Activated CD4-positive, alpha-beta T cell treated with anti-CD3 and anti-CD28 coated beads for 36 hours (primary cell): ENCODE measurements at regions not wholly inside any gene's neighbourhood (a gene's known extent, or its start where the extent isn't known, plus 50 kb on each side); places are given as distances from the start of the nearest gene placed in this dataset.

Experiments used
- ATAC-seq: fragments of 200-7000 bp; cut with Tn5 transposase; one replicate; pipeline ENCODE4 v1.10.0; 2021; ENCODE audit warnings: mild to moderate bottlenecking, moderate library complexity
- CTCF ChIA-PET: fragments of 350-600 bp; sonication (Branson Sonifier 250); formaldehyde crosslinking; loops from one replicate; lab custom pipeline; 2021; ENCODE audit warnings: antibody characterized with exemption; lab: Charles Lee
- POLR2A ChIA-PET: fragments of 350-600 bp; sonication (Branson Sonifier 250); formaldehyde crosslinking; loops from one replicate; lab custom pipeline; 2021; ENCODE audit warnings: antibody characterized with exemption, inconsistent platforms; lab: Charles Lee
- DNase-seq: peaks from one replicate; pipeline ENCODE4 v3.0.0-alpha.2; 2020
- H3K27ac Mint-ChIP-seq: one replicate; pipeline ENCODE4 v1.8.0; 2021; ENCODE audit warnings: mixed read lengths
- H3K27me3 Mint-ChIP-seq: one replicate; pipeline ENCODE4 v1.8.0; 2021; ENCODE audit warnings: mixed read lengths
- H3K36me3 Mint-ChIP-seq: one replicate; pipeline ENCODE4 v1.8.0; 2021; ENCODE audit warnings: low read depth, mixed read lengths
- H3K4me1 Mint-ChIP-seq: one replicate; pipeline ENCODE4 v1.8.0; 2021; ENCODE audit warnings: mixed read lengths
- H3K4me3 Mint-ChIP-seq: one replicate; pipeline ENCODE4 v1.8.0; 2021; ENCODE audit warnings: mild to moderate bottlenecking, moderate library complexity, mixed read lengths
- H3K9me3 Mint-ChIP-seq: one replicate; pipeline ENCODE4 v1.8.0; 2021; ENCODE audit warnings: low read depth, mixed read lengths
- intact Hi-C, 2 experiments: fragments of 100-400 bp; cut with DNase I in 1 of 2; cut with micrococcal nuclease in 1 of 2; formaldehyde crosslinking; loops; one replicate each; pipeline versions ENCODE4 v1.14.2 to v1.15.1; 2022 to 2024; cut with DNase I, micrococcal nuclease

- no peak for ATAC-seq
- H3K4me3 Mint-ChIP-seq, result no peak overlapping the region
- H3K9me3 Mint-ChIP-seq, result no peaks in the 10 kb centered on the region
- CTCF ChIA-PET, result no interaction called here
- H3K36me3 Mint-ChIP-seq, result no peaks in the 10 kb centered on the region
- peaks cover 4% of the 10 kb centered on the region for H3K27me3 Mint-ChIP-seq
- no peak for DNase-seq
- H3K27ac Mint-ChIP-seq, result no peak overlapping the region
- POLR2A ChIA-PET, result no interaction called here
- intact Hi-C loops, result no loop called here
- H3K4me1 Mint-ChIP-seq, result no peaks in the 10 kb centered on the region
Measured at GRCh38 chr11:20277014-20277413, 86.5 kb upstream of the HTATIP2 start.

GRCh38 chr11:20275987-20276965, 87.2 kb upstream of the HTATIP2 start:
- Mint-ChIP-seq H3K36me3 (no peaks in the 10 kb centered on the region), H3K4me1 (no peaks in the 10 kb centered on the region), H3K9me3 (no peaks in the 10 kb centered on the region), H3K27me3 (peaks cover 4% of the 10 kb centered on the region), H3K4me3 (no peak overlapping the region), H3K27ac (no peak overlapping the region)
- DNase-seq (no peak), ATAC-seq (no peak)
- intact Hi-C loops, result no loop called here
- ChIA-PET CTCF (no interaction called here), POLR2A (no interaction called here)

- no peaks in the 10 kb centered on the region for H3K36me3 Mint-ChIP-seq
- no peaks in the 10 kb centered on the region for H3K9me3 Mint-ChIP-seq
Measured at GRCh38 chr11:20274031-20274430, 89.5 kb upstream of the HTATIP2 start.

GRCh38 chr11:20261526-20261925, 101.3 kb upstream of the DBX1 start:
- Mint-ChIP-seq H3K27me3 (peaks cover 15% of the 10 kb centered on the region), H3K9me3 (no peaks in the 10 kb centered on the region), H3K4me3 (no peak overlapping the region), H3K36me3 (no peaks in the 10 kb centered on the region), H3K27ac (no peak overlapping the region), H3K4me1 (no peaks in the 10 kb centered on the region)
- DNase-seq, result no peak
- ChIA-PET POLR2A (no interaction called here), CTCF (no interaction called here)
- ATAC-seq, result no peak
- intact Hi-C loops, result no loop called here

More at GRCh38 chr11:20274031-20274430, 89.5 kb upstream of the HTATIP2 start:
- Mint-ChIP-seq H3K4me3 (no peak overlapping the region), H3K4me1 (no peaks in the 10 kb centered on the region), H3K27me3 (peaks cover 11% of the 10 kb centered on the region), H3K27ac (no peak overlapping the region)
- POLR2A ChIA-PET, result no interaction called here
- DNase-seq (no peak), ATAC-seq (no peak)
- CTCF ChIA-PET, result no interaction called here
- intact Hi-C loops, result no loop called here

GRCh38 chr11:20260307-20260706, 100.0 kb upstream of the DBX1 start:
- no peak for DNase-seq
- Mint-ChIP-seq H3K9me3 (no peaks in the 10 kb centered on the region), H3K4me3 (no peak overlapping the region), H3K27me3 (peaks cover 11% of the 10 kb centered on the region), H3K4me1 (no peaks in the 10 kb centered on the region), H3K27ac (no peak overlapping the region), H3K36me3 (no peaks in the 10 kb centered on the region)
- intact Hi-C loops, result no loop called here
- ChIA-PET POLR2A (no interaction called here), CTCF (no interaction called here)
- ATAC-seq, result no peak

GRCh38 chr11:20259506-20259905, 99.2 kb upstream of the DBX1 start:
- no peaks in the 10 kb centered on the region for H3K36me3 Mint-ChIP-seq
- intact Hi-C loops, result no loop called here
- no peaks in the 10 kb centered on the region for H3K9me3 Mint-ChIP-seq
- ATAC-seq, result no peak
- POLR2A ChIA-PET, result no interaction called here
- H3K4me3 Mint-ChIP-seq, result no peak overlapping the region
- no peak overlapping the region for H3K27ac Mint-ChIP-seq
- H3K27me3 Mint-ChIP-seq, result peaks cover 11% of the 10 kb centered on the region
- CTCF ChIA-PET, result interaction anchor here (0.6 kb wide), 1 partner anchor 24 kb away, joined by 3 read pairs; no protein-coding TSS in a partner anchor
- no peaks in the 10 kb centered on the region for H3K4me1 Mint-ChIP-seq
- no peak for DNase-seq

- CTCF ChIA-PET, result no interaction called here
- H3K36me3 Mint-ChIP-seq, result no peaks in the 10 kb centered on the region
- POLR2A ChIA-PET, result no interaction called here
- ATAC-seq (no peak), DNase-seq (no peak)
- no peaks in the 10 kb centered on the region for H3K9me3 Mint-ChIP-seq
- intact Hi-C loops, result no loop called here
- peaks cover 11% of the 10 kb centered on the region for H3K27me3 Mint-ChIP-seq
- H3K4me1 Mint-ChIP-seq, result no peaks in the 10 kb centered on the region
- H3K27ac Mint-ChIP-seq, result no peak overlapping the region
- no peak overlapping the region for H3K4me3 Mint-ChIP-seq
Measured at GRCh38 chr11:20258376-20258895, 98.2 kb upstream of the DBX1 start.

- DNase-seq, result no peak
- ChIA-PET POLR2A (no interaction called here), CTCF (no interaction called here)
- Mint-ChIP-seq H3K36me3 (no peaks in the 10 kb centered on the region), H3K27ac (no peak overlapping the region), H3K9me3 (no peaks in the 10 kb centered on the region), H3K4me1 (no peaks in the 10 kb centered on the region), H3K27me3 (peaks cover 16% of the 10 kb centered on the region), H3K4me3 (no peak overlapping the region)
- intact Hi-C loops, result no loop called here
- ATAC-seq, result no peak
Measured at GRCh38 chr11:20256925-20257324, 96.7 kb upstream of the DBX1 start.

- no peaks in the 10 kb centered on the region for H3K4me1 Mint-ChIP-seq
- POLR2A ChIA-PET, result no interaction called here
- no peak for DNase-seq
- H3K36me3 Mint-ChIP-seq, result no peaks in the 10 kb centered on the region
- no peak for ATAC-seq
- H3K4me3 Mint-ChIP-seq, result no peak overlapping the region
- H3K9me3 Mint-ChIP-seq, result no peaks in the 10 kb centered on the region
- intact Hi-C loops, result no loop called here
- H3K27ac Mint-ChIP-seq, result no peak overlapping the region
- CTCF ChIA-PET, result no interaction called here
- H3K27me3 Mint-ChIP-seq, result peaks cover 12% of the 10 kb centered on the region
Measured at GRCh38 chr11:20253796-20254195, 93.5 kb upstream of the DBX1 start.

GRCh38 chr11:20251496-20251895, 91.2 kb upstream of the DBX1 start:
- ATAC-seq (no peak), DNase-seq (no peak)
- intact Hi-C loops, result no loop called here
- H3K27me3 Mint-ChIP-seq, result peaks cover 19% of the 10 kb centered on the region
- ChIA-PET POLR2A (no interaction called here), CTCF (no interaction called here)
- no peaks in the 10 kb centered on the region for H3K36me3 Mint-ChIP-seq
- H3K9me3 Mint-ChIP-seq, result no peaks in the 10 kb centered on the region
- H3K4me1 Mint-ChIP-seq, result no peaks in the 10 kb centered on the region
- H3K4me3 Mint-ChIP-seq, result no peak overlapping the region
- no peak overlapping the region for H3K27ac Mint-ChIP-seq

GRCh38 chr11:20250644-20251247, 90.5 kb upstream of the DBX1 start:
- Mint-ChIP-seq H3K36me3 (no peaks in the 10 kb centered on the region), H3K27me3 (peaks cover 22% of the 10 kb centered on the region), H3K9me3 (no peaks in the 10 kb centered on the region), H3K4me1 (no peaks in the 10 kb centered on the region), H3K27ac (no peak overlapping the region), H3K4me3 (no peak overlapping the region)
- no peak for DNase-seq
- no peak for ATAC-seq
- intact Hi-C loops, result no loop called here
- ChIA-PET CTCF (no interaction called here), POLR2A (no interaction called here)

GRCh38 chr11:20249796-20250195, 89.5 kb upstream of the DBX1 start:
- CTCF ChIA-PET, result no interaction called here
- intact Hi-C loops, result no loop called here
- H3K4me3 Mint-ChIP-seq, result no peak overlapping the region
- H3K9me3 Mint-ChIP-seq, result no peaks in the 10 kb centered on the region
- no peak overlapping the region for H3K27ac Mint-ChIP-seq
- H3K36me3 Mint-ChIP-seq, result no peaks in the 10 kb centered on the region
- POLR2A ChIA-PET, result no interaction called here
- ATAC-seq (no peak), DNase-seq (no peak)
- peaks cover 22% of the 10 kb centered on the region for H3K27me3 Mint-ChIP-seq
- no peaks in the 10 kb centered on the region for H3K4me1 Mint-ChIP-seq
